ENCODE measurements at regions not wholly inside any gene's neighbourhood (a gene's known extent, or its start where the extent isn't known, plus 50 kb on each side); places are given as distances from the start of the nearest gene placed in this dataset.

DNA sequence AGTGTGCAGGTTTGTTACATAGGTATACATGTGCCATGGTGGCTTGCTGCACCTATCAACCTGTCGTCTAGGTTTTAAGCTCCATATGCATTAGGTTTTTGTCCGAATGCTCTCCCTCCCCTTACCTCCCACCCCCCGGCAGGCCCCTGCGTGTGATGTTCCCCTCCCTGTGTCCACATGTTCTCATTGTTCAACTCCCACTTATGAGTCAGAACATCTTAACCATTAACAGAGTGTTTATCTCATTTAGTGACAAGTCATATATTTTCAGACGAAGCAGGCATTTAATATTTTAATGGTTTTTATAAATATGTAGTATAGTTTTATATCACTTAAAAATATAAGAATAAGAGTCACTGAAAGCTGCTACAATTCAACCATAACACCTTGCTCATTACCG lies 780.5 kb upstream of the ARGLU1 start:
- no peaks in the 10 kb centered on the region for H3K27me3 ChIP-seq
- no peaks in the 10 kb centered on the region for H3K9me3 ChIP-seq
- H3K4me3 ChIP-seq, result no peak overlapping the region
- H3K27ac ChIP-seq, result no peak overlapping the region
- ATAC-seq (no peak), DNase-seq (no peak)
- 46% methylated on average over 6 of the region's 6 CpGs for WGBS (ENCODE audit: insufficient coverage, low coverage, low lambda C conversion rate, missing lambda C conversion rate)
- intact Hi-C loops (cut with DNase I), result no loop called here
- TF ChIP-seq, protein P1, sequence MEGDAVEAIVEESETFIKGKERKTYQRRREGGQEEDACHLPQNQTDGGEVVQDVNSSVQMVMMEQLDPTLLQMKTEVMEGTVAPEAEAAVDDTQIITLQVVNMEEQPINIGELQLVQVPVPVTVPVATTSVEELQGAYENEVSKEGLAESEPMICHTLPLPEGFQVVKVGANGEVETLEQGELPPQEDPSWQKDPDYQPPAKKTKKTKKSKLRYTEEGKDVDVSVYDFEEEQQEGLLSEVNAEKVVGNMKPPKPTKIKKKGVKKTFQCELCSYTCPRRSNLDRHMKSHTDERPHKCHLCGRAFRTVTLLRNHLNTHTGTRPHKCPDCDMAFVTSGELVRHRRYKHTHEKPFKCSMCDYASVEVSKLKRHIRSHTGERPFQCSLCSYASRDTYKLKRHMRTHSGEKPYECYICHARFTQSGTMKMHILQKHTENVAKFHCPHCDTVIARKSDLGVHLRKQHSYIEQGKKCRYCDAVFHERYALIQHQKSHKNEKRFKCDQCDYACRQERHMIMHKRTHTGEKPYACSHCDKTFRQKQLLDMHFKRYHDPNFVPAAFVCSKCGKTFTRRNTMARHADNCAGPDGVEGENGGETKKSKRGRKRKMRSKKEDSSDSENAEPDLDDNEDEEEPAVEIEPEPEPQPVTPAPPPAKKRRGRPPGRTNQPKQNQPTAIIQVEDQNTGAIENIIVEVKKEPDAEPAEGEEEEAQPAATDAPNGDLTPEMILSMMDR (IDR thresholded peaks at IDR 0.05), result no peak
- no peak for TF ChIP-seq POLR2A (IDR thresholded peaks at IDR 0.05)
- no peaks in the 10 kb centered on the region for H3K36me3 ChIP-seq
- no peaks in the 10 kb centered on the region for H3K4me1 ChIP-seq

DNA sequence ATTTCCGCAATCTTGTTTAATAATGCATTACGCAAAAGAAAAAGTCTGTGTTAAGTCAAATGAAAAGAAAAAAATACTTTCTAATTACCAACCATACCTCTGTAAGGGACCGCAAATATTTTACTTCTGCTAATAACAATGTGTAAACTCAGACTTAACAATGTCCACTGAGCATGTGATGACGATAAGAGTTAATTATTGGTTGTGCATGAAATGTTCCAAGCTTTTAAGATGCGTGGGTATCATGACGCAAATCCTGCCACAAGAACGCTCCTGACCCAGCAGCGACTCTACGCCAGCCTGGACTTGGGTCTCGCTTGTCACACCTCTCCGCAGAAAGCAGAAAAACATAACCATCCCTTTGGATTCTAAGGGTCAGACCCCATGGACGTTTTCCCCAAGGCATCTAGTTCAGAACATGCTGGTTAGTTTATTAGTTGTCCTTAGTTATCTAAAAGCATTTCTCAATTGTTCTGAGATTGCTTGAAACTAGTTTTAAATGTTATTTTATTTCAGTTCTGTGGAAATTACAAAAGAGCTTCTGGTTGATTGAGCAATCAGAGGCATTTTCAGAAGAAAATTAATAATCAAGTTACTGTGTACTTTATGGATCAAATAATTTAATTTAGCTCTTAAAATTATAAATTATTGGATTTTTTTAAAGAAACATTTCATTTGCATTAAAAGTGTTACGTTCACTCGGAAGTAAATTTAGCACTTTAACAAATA lies 779.9 kb upstream of the ARGLU1 start:
- WGBS (ENCODE audit: insufficient coverage, low coverage, low lambda C conversion rate, missing lambda C conversion rate), result 64% methylated on average over 8 of the region's 14 CpGs

GRCh38 chr13:107342747-107343146 lies 774.8 kb upstream of the ARGLU1 start:
- H3K4me1 ChIP-seq, result no peaks in the 10 kb centered on the region
- no peaks in the 10 kb centered on the region for H3K9me3 ChIP-seq
- no peak overlapping the region for H3K4me3 ChIP-seq
- TF ChIP-seq, protein P1 (IDR thresholded peaks at IDR 0.05), result no peak
- TF ChIP-seq POLR2A (IDR thresholded peaks at IDR 0.05), result no peak
- H3K27ac ChIP-seq, result no peak overlapping the region
- no peaks in the 10 kb centered on the region for H3K36me3 ChIP-seq
- 71% methylated on average over 3 of the region's 3 CpGs for WGBS (ENCODE audit: insufficient coverage, low coverage, low lambda C conversion rate, missing lambda C conversion rate)
- no peaks in the 10 kb centered on the region for H3K27me3 ChIP-seq
- DNase-seq (no peak), ATAC-seq (no peak)
- intact Hi-C loops (cut with DNase I), result no loop called here

More for the DNA sequence above, 779.9 kb upstream of the ARGLU1 start:
- no peak overlapping the region for H3K27ac ChIP-seq
- no peak overlapping the region for H3K4me3 ChIP-seq
- DNase-seq, result no peak
- intact Hi-C loops (cut with DNase I), result no loop called here
- no peak for ATAC-seq
- no peaks in the 10 kb centered on the region for H3K36me3 ChIP-seq
- TF ChIP-seq POLR2A (IDR thresholded peaks at IDR 0.05), result no peak
- TF ChIP-seq, protein P1 (IDR thresholded peaks at IDR 0.05), result no peak
- H3K4me1 ChIP-seq, result no peaks in the 10 kb centered on the region
- no peaks in the 10 kb centered on the region for H3K27me3 ChIP-seq
- no peaks in the 10 kb centered on the region for H3K9me3 ChIP-seq

- no peak for ATAC-seq
- 34% methylated on average over 3 of the region's 4 CpGs for WGBS (ENCODE audit: insufficient coverage, low coverage, low lambda C conversion rate, missing lambda C conversion rate)
- no peaks in the 10 kb centered on the region for H3K27me3 ChIP-seq
- H3K4me3 ChIP-seq, result no peak overlapping the region
- no peak overlapping the region for H3K27ac ChIP-seq
- no peak for TF ChIP-seq POLR2A (IDR thresholded peaks at IDR 0.05)
- intact Hi-C loops (cut with DNase I), result no loop called here
- H3K4me1 ChIP-seq, result no peaks in the 10 kb centered on the region
- DNase-seq, result no peak
- no peaks in the 10 kb centered on the region for H3K36me3 ChIP-seq
- H3K9me3 ChIP-seq, result no peaks in the 10 kb centered on the region
Measured at GRCh38 chr13:107339209-107339608, 771.3 kb upstream of the ARGLU1 start.

- DNase-seq, result no peak
- Histone ChIP-seq H3K36me3 (no peaks in the 10 kb centered on the region), H3K27me3 (no peaks in the 10 kb centered on the region), H3K9me3 (no peaks in the 10 kb centered on the region), H3K4me1 (no peaks in the 10 kb centered on the region), H3K27ac (no peak overlapping the region), H3K4me3 (no peak overlapping the region)
- ATAC-seq, result no peak
- intact Hi-C loops (cut with DNase I), result no loop called here
- TF ChIP-seq, protein P1 (IDR thresholded peaks at IDR 0.05), result no peak
- TF ChIP-seq POLR2A (IDR thresholded peaks at IDR 0.05), result no peak
- WGBS (ENCODE audit: insufficient coverage, low coverage, low lambda C conversion rate, missing lambda C conversion rate), result 67% methylated on average over 3 of the region's 4 CpGs
Measured at GRCh38 chr13:107332188-107332587, 764.3 kb upstream of the ARGLU1 start.
